ENCODE measurements at regions not wholly inside any gene's neighbourhood (a gene's known extent, or its start where the extent isn't known, plus 50 kb on each side); places are given as distances from the start of the nearest gene placed in this dataset.

DNA sequence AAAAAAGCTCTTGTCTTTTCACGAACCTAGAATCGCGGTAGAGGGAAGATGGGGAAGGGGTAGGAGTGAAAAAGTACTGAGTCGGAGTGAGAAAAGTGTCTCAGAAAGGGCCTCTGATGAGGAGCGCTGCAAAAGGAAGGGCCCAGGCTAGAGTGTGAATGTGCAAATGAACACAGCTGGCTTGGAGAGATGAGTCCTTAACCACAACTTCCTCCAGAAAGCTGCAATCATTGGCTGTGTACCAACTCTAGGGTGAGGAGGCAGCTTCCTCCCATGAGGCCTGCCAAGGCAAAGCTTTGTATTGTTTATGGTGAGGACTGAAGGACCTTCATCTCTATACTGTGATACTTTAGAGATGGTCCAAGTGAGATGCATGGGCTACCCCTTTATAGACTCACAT, 566.9 kb upstream of the ANO5 start:
- TF ChIP-seq SUZ12 (IDR thresholded peaks at IDR 0.05; ENCODE audit: extremely low read depth, insufficient read depth, insufficient read length) (no peak), ZNF274 (IDR thresholded peaks at IDR 0.05; ENCODE audit: low read depth, low read length) (no peak)
